ENCODE measurements at regions not wholly inside any gene's neighbourhood (a gene's known extent, or its start where the extent isn't known, plus 50 kb on each side); places are given as distances from the start of the nearest gene placed in this dataset.

DNA sequence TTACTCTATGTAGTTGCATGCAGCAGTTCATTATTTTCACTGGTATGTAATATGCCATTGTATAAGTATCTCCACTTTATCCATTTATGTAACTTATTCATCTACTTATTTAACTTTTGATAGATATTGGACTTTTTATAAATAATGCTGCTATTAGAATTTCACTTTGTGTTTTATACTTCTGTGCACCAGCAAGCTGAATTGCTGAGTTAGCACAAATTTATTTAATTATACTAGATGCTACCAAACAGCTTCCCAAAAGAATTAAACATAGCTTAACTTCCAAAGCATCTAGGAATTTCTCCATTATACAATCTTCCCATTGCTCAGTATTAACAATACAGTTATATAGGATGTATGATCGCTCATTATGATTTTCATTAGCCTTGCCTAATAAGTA lies 308.0 kb upstream of the FKBP1C start:
- Histone ChIP-seq H2AFZ (ENCODE audit: low read length) (no peak overlapping the region), H3K4me2 (ENCODE audit: low read depth, low read length, poor library complexity, severe bottlenecking) (no peak overlapping the region), H3F3A (ENCODE audit: low read depth) (no peaks in the 10 kb centered on the region), H3K9me3 (ENCODE audit: insufficient read depth, low read depth, low read length) (no peaks in the 10 kb centered on the region; the same call in 1 of the 2 replicates), H4K20me1 (ENCODE audit: insufficient read depth, low read length, poor library complexity, severe bottlenecking) (no peaks in the 10 kb centered on the region), H3K36me3 (ENCODE audit: insufficient read depth, low read length) (no peaks in the 10 kb centered on the region), H3K79me2 (ENCODE audit: insufficient read depth, low read length) (no peaks in the 10 kb centered on the region), H3K9ac (ENCODE audit: low read depth, low read length, poor library complexity, severe bottlenecking) (no peak overlapping the region), H3K9me2 (replicated peaks; ENCODE audit: low read depth, low read length) (no peaks in the 10 kb centered on the region), H3K27me3 (ENCODE audit: insufficient read depth, low read length, poor library complexity, severe bottlenecking) (no peaks in the 10 kb centered on the region), H3K4me3 (ENCODE audit: low read length, poor library complexity, severe bottlenecking) (no peak overlapping the region), H3K4me1 (ENCODE audit: insufficient read depth, low read length, poor library complexity, severe bottlenecking) (no peaks in the 10 kb centered on the region)
- no peak for TF ChIP-seq EZH2phosphoT487 (IDR thresholded peaks at IDR 0.05; ENCODE audit: borderline replicate concordance)
- TF ChIP-seq, protein P1, sequence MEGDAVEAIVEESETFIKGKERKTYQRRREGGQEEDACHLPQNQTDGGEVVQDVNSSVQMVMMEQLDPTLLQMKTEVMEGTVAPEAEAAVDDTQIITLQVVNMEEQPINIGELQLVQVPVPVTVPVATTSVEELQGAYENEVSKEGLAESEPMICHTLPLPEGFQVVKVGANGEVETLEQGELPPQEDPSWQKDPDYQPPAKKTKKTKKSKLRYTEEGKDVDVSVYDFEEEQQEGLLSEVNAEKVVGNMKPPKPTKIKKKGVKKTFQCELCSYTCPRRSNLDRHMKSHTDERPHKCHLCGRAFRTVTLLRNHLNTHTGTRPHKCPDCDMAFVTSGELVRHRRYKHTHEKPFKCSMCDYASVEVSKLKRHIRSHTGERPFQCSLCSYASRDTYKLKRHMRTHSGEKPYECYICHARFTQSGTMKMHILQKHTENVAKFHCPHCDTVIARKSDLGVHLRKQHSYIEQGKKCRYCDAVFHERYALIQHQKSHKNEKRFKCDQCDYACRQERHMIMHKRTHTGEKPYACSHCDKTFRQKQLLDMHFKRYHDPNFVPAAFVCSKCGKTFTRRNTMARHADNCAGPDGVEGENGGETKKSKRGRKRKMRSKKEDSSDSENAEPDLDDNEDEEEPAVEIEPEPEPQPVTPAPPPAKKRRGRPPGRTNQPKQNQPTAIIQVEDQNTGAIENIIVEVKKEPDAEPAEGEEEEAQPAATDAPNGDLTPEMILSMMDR (conservative IDR thresholded peaks at IDR 0.05; ENCODE audit: low read length) = no peak

DNA sequence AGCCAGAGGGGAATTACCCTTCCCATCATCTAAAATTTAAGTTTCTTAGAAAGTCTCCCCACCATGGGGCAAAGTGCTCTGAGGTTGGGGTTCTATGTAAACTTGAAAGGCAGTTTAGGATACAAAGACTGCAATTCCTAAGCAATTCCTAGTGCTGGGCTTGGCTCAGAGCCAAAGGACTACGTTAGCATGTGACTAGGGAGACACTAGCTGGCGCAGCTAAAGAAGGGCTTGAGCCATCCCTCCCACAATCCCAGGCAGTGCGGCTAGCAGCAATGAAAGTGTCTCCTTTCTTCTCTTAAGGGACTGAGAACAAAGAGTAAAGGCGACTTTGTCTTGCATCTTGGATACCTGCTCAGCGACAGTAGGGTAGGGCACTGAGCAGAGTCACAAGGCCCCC lies 306.6 kb upstream of the FKBP1C start:
- Histone ChIP-seq H3K36me3 (ENCODE audit: insufficient read depth, low read length) (no peaks in the 10 kb centered on the region), H3K9me3 (ENCODE audit: insufficient read depth, low read depth, low read length) (no peaks in the 10 kb centered on the region; the same call in 1 of the 2 replicates), H3K4me3 (ENCODE audit: low read length, poor library complexity, severe bottlenecking) (no peak overlapping the region), H3K79me2 (ENCODE audit: insufficient read depth, low read length) (no peaks in the 10 kb centered on the region), H2AFZ (ENCODE audit: low read length) (no peak overlapping the region), H3K4me2 (ENCODE audit: low read depth, low read length, poor library complexity, severe bottlenecking) (no peak overlapping the region), H3K4me1 (ENCODE audit: insufficient read depth, low read length, poor library complexity, severe bottlenecking) (no peaks in the 10 kb centered on the region), H3K9ac (ENCODE audit: low read depth, low read length, poor library complexity, severe bottlenecking) (no peak overlapping the region), H3F3A (ENCODE audit: low read depth) (no peaks in the 10 kb centered on the region), H3K27me3 (ENCODE audit: insufficient read depth, low read length, poor library complexity, severe bottlenecking) (no peaks in the 10 kb centered on the region), H3K9me2 (replicated peaks; ENCODE audit: low read depth, low read length) (no peaks in the 10 kb centered on the region), H4K20me1 (ENCODE audit: insufficient read depth, low read length, poor library complexity, severe bottlenecking) (no peaks in the 10 kb centered on the region)
- TF ChIP-seq, protein P1 (conservative IDR thresholded peaks at IDR 0.05; ENCODE audit: low read length) = no peak
- TF ChIP-seq EZH2phosphoT487 (IDR thresholded peaks at IDR 0.05; ENCODE audit: borderline replicate concordance) = no peak

- H3K9me3 ChIP-seq (ENCODE audit: insufficient read depth, low read depth, low read length) = no peaks in the 10 kb centered on the region
- no peak for TF ChIP-seq EZH2phosphoT487 (IDR thresholded peaks at IDR 0.05; ENCODE audit: borderline replicate concordance)
- TF ChIP-seq, protein P1 (conservative IDR thresholded peaks at IDR 0.05; ENCODE audit: low read length) = no peak
- H3K9me2 ChIP-seq (replicated peaks; ENCODE audit: low read depth, low read length) = no peaks in the 10 kb centered on the region
- no peaks in the 10 kb centered on the region for H4K20me1 ChIP-seq (ENCODE audit: insufficient read depth, low read length, poor library complexity, severe bottlenecking)
- H3K79me2 ChIP-seq (ENCODE audit: insufficient read depth, low read length) = no peaks in the 10 kb centered on the region
- H3K4me2 ChIP-seq (ENCODE audit: low read depth, low read length, poor library complexity, severe bottlenecking) = no peak overlapping the region
- no peaks in the 10 kb centered on the region for H3K36me3 ChIP-seq (ENCODE audit: insufficient read depth, low read length)
- H3K27me3 ChIP-seq (ENCODE audit: insufficient read depth, low read length, poor library complexity, severe bottlenecking) = no peaks in the 10 kb centered on the region
- no peaks in the 10 kb centered on the region for H3F3A ChIP-seq (ENCODE audit: low read depth)
- no peaks in the 10 kb centered on the region for H3K4me1 ChIP-seq (ENCODE audit: insufficient read depth, low read length, poor library complexity, severe bottlenecking)
- no peak overlapping the region for H2AFZ ChIP-seq (ENCODE audit: low read length)
- H3K9ac ChIP-seq (ENCODE audit: low read depth, low read length, poor library complexity, severe bottlenecking) = no peak overlapping the region
- no peak overlapping the region for H3K4me3 ChIP-seq (ENCODE audit: low read length, poor library complexity, severe bottlenecking)
These were observed 296.7 kb upstream of the FKBP1C start for GRCh38 chr6:62914530-62914929.
